ENCODE measurements at regions not wholly inside any gene's neighbourhood (a gene's known extent, or its start where the extent isn't known, plus 50 kb on each side); places are given as distances from the start of the nearest gene placed in this dataset.

DNA sequence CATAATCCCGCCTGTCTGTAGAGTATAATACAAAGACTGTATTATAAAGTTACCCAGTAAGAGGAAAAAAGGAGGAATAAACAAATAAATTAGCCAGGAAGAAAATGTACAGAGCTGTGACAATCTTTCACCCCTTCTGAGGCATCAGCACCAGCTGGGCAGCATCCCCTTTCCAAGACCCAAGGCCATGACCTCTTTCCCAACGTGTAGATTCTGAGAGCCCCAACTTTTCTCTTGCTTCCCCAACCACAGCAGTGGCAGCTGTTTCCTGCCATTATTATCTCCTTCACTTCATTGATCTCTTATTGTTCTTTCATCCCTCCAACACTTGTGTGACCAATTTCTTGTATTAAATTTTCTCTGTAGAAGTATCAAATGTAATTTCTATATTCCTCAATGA is 101.6 kb downstream of the BBS10 start:
- Histone ChIP-seq H3K4me3 (no peak overlapping the region), H3K27ac (no peak overlapping the region), H3K27me3 (no peaks in the 10 kb centered on the region), H2AFZ (replicated peaks) (no peak overlapping the region), H3F3A (ENCODE audit: low read depth) (peaks cover 3% of the 10 kb centered on the region), H3K36me3 (no peaks in the 10 kb centered on the region), H3K9ac (no peak overlapping the region), H3K79me2 (ENCODE audit: low read depth) (no peaks in the 10 kb centered on the region), H3K4me1 (peaks cover 8% of the 10 kb centered on the region), H3K9me3 (ENCODE audit: low read depth) (no peaks in the 10 kb centered on the region), H4K20me1 (ENCODE audit: low read depth) (no peaks in the 10 kb centered on the region), H3K4me2 (no peak overlapping the region)
- no peak for DNase-seq (ENCODE audit: low spot score)
- no peaks in the 10 kb centered on the region for H3K36me3 Mint-ChIP-seq
- H3K27ac Mint-ChIP-seq = no peak overlapping the region
- H3K27me3 Mint-ChIP-seq (ENCODE audit: insufficient read depth, low read depth) = no peaks in the 10 kb centered on the region
- H3K9me3 Mint-ChIP-seq = peaks cover 2% of the 10 kb centered on the region
- H3K4me3 Mint-ChIP-seq = no peak overlapping the region
- peaks cover 18% of the 10 kb centered on the region for H3K4me1 Mint-ChIP-seq
- TF ChIP-seq EZH2phosphoT487 (IDR thresholded peaks at IDR 0.05) = no peak
- no peak for TF ChIP-seq EZH2 (IDR thresholded peaks at IDR 0.05)
- TF ChIP-seq, protein P1, sequence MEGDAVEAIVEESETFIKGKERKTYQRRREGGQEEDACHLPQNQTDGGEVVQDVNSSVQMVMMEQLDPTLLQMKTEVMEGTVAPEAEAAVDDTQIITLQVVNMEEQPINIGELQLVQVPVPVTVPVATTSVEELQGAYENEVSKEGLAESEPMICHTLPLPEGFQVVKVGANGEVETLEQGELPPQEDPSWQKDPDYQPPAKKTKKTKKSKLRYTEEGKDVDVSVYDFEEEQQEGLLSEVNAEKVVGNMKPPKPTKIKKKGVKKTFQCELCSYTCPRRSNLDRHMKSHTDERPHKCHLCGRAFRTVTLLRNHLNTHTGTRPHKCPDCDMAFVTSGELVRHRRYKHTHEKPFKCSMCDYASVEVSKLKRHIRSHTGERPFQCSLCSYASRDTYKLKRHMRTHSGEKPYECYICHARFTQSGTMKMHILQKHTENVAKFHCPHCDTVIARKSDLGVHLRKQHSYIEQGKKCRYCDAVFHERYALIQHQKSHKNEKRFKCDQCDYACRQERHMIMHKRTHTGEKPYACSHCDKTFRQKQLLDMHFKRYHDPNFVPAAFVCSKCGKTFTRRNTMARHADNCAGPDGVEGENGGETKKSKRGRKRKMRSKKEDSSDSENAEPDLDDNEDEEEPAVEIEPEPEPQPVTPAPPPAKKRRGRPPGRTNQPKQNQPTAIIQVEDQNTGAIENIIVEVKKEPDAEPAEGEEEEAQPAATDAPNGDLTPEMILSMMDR (IDR thresholded peaks at IDR 0.05) = no peak

DNA sequence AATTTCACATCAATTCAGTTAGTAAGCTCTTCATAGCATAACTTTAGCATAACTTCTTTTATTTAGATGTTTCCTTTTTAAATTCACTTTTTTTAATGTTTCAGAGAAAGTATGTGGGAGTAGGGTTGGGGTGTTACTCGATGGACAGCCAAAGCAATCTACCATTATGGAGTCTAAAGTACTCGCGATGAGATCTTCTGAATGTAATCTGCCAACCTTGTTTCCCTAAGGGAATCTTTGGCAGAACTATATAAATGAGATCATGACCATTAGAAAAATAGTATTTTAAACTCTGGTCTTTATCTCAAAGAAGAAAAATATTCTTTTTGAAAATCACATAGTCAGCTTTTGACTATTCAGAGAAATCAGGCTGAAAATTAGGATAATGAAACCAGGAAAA is 103.9 kb downstream of the BBS10 start:
- H3K9me3 ChIP-seq (ENCODE audit: low read depth) = no peaks in the 10 kb centered on the region
- no peak overlapping the region for H3K9ac ChIP-seq
- no peaks in the 10 kb centered on the region for H3K79me2 ChIP-seq (ENCODE audit: low read depth)
- no peaks in the 10 kb centered on the region for H3K27me3 ChIP-seq
- Mint-ChIP-seq H3K4me1 (peaks cover 10% of the 10 kb centered on the region), H3K27ac (no peak overlapping the region), H3K9me3 (no peaks in the 10 kb centered on the region), H3K4me3 (no peak overlapping the region), H3K36me3 (no peaks in the 10 kb centered on the region), H3K27me3 (ENCODE audit: insufficient read depth, low read depth) (no peaks in the 10 kb centered on the region)
- no peaks in the 10 kb centered on the region for H4K20me1 ChIP-seq (ENCODE audit: low read depth)
- H3K4me2 ChIP-seq = no peak overlapping the region
- no peak for DNase-seq (ENCODE audit: low spot score)
- H3K36me3 ChIP-seq = no peaks in the 10 kb centered on the region
- H3F3A ChIP-seq (ENCODE audit: low read depth) = peaks cover 3% of the 10 kb centered on the region
- H3K4me1 ChIP-seq = peaks cover 2% of the 10 kb centered on the region
- no peak for TF ChIP-seq EZH2phosphoT487 (IDR thresholded peaks at IDR 0.05)
- H2AFZ ChIP-seq (replicated peaks) = no peak overlapping the region
- H3K4me3 ChIP-seq = no peak overlapping the region
- no peak overlapping the region for H3K27ac ChIP-seq

DNA sequence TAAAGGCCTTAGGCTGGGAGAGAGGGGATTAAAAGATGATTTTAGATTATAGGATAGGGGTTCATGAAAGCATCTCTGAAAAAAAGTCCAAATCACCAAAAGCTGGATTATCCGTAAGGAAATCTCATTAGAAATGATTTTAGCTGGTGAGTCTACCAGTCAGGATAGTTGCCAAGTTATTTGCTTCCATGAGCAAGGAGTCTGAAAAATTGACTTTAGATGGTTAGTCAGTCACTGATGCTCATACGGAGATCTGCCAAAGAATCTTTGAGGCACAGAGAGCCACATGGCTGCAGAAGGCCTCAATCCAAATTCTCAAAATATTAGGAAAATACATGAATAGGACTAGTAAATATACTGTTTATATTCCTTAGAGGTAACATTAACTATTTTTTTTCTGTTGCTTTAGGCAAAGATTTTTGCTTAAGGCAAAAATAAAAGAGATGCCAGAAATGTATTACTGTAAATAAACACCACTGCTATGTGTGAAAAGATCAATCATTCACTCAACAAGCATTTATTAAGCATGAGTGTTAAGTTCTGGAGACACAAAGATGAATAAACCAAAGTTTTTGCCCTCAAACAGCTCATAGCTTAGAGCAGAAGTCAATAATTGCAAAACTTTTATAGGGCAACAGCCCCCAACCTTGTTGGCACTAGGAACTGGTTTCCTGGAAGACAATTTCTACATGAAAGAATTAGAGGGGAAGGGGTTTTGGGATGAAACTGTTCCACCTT is 105.2 kb downstream of the BBS10 start:
- DNase-seq (ENCODE audit: low spot score) = no peak

DNA sequence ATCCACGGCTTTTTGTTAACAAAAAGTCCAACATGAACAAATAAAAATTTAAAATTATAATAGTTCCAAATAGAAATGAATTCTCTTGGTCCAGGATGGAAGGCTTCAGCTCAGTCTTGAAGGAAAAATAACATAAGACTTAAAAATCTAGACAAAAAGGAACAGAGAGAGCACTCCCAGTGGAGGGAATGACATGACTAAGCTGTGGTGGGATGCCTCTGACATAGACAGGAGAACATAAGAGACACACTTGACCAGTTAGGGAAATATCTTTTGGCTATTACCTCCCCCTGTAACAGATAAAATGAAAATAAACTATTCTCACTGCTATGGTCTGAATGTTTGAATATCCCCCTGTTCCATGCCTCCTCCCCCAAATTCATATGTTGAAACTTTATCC is 106.8 kb downstream of the BBS10 start:
- no peaks in the 10 kb centered on the region for H3K4me1 ChIP-seq
- no peak overlapping the region for H3K4me2 ChIP-seq
- H3K27ac ChIP-seq = no peak overlapping the region
- H3F3A ChIP-seq (ENCODE audit: low read depth) = peaks cover 3% of the 10 kb centered on the region
- H2AFZ ChIP-seq (replicated peaks) = no peak overlapping the region
- Mint-ChIP-seq H3K27me3 (ENCODE audit: insufficient read depth, low read depth) (no peaks in the 10 kb centered on the region), H3K27ac (no peak overlapping the region), H3K4me3 (no peak overlapping the region), H3K9me3 (no peaks in the 10 kb centered on the region), H3K4me1 (peaks cover 4% of the 10 kb centered on the region), H3K36me3 (no peaks in the 10 kb centered on the region)
- no peak for DNase-seq (ENCODE audit: low spot score)
- H3K79me2 ChIP-seq (ENCODE audit: low read depth) = no peaks in the 10 kb centered on the region
- H3K9ac ChIP-seq = no peak overlapping the region
- no peak for TF ChIP-seq EZH2 (IDR thresholded peaks at IDR 0.05)
- no peak for TF ChIP-seq EZH2phosphoT487 (IDR thresholded peaks at IDR 0.05)
- TF ChIP-seq, protein P1 (IDR thresholded peaks at IDR 0.05) = no peak
- no peak overlapping the region for H3K4me3 ChIP-seq
- H3K9me3 ChIP-seq (ENCODE audit: low read depth) = no peaks in the 10 kb centered on the region
- H4K20me1 ChIP-seq (ENCODE audit: low read depth) = no peaks in the 10 kb centered on the region
- no peaks in the 10 kb centered on the region for H3K27me3 ChIP-seq
- no peaks in the 10 kb centered on the region for H3K36me3 ChIP-seq

More for the DNA sequence above, 105.2 kb downstream of the BBS10 start:
- H3K4me1 Mint-ChIP-seq = peaks cover 8% of the 10 kb centered on the region
- Histone ChIP-seq H3F3A (ENCODE audit: low read depth) (peaks cover 3% of the 10 kb centered on the region), H3K4me2 (no peak overlapping the region), H3K9me3 (ENCODE audit: low read depth) (no peaks in the 10 kb centered on the region), H3K27me3 (no peaks in the 10 kb centered on the region), H3K36me3 (no peaks in the 10 kb centered on the region), H2AFZ (replicated peaks) (no peak overlapping the region), H3K4me3 (no peak overlapping the region), H3K9ac (no peak overlapping the region), H3K79me2 (ENCODE audit: low read depth) (no peaks in the 10 kb centered on the region), H3K4me1 (no peaks in the 10 kb centered on the region), H3K27ac (no peak overlapping the region), H4K20me1 (ENCODE audit: low read depth) (no peaks in the 10 kb centered on the region)
- H3K4me3 Mint-ChIP-seq = no peak overlapping the region
- no peaks in the 10 kb centered on the region for H3K9me3 Mint-ChIP-seq
- no peak overlapping the region for H3K27ac Mint-ChIP-seq
- no peak for TF ChIP-seq EZH2 (IDR thresholded peaks at IDR 0.05)
- TF ChIP-seq, protein P1 (IDR thresholded peaks at IDR 0.05) = no peak
- TF ChIP-seq EZH2phosphoT487 (IDR thresholded peaks at IDR 0.05) = no peak
- no peaks in the 10 kb centered on the region for H3K27me3 Mint-ChIP-seq (ENCODE audit: insufficient read depth, low read depth)
- H3K36me3 Mint-ChIP-seq = no peaks in the 10 kb centered on the region
